Activated T-helper 1 cell treated with Interleukin-2 at 50 U/mL for 16 hours (primary cell): ENCODE measurements at regions not wholly inside any gene's neighbourhood (a gene's known extent, or its start where the extent isn't known, plus 50 kb on each side); places are given as distances from the start of the nearest gene placed in this dataset.

Source experiments
- DNase-seq: peaks from one replicate; pipeline ENCODE4 v3.0.0-alpha.2; 2020; ENCODE audit warnings: low read depth

DNA sequence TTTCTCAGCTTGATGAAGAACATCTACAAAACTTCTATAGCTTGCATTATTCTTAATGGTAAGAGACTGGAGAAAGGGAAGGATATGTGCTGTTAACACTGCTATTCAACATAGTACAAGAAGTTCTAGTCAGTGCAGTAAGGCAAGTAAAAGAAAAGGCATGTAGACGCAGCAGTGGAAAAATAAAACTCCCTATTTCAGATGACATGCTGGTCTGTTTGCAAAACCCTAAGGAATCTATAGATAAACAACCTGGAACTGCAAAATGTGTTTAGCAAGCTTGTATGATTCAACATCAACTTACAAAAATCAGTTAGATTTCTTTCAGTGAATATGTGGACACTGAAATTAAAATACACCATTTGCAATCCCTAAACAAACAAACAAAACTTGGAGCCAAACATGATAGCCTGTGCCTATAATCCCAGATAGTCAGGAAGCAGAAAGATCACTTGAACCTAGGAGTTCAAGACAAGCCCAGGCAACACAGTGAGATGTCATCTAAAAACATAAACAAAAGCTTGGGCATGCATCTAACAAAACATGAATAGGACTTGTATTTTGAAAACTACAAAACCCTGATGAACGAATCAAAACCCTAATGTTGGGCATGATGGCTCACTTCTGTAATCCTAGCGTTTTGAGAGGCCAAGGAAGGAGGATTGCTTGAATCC is 293.6 kb upstream of the RGS6 start:
- no peak for DNase-seq

DNA sequence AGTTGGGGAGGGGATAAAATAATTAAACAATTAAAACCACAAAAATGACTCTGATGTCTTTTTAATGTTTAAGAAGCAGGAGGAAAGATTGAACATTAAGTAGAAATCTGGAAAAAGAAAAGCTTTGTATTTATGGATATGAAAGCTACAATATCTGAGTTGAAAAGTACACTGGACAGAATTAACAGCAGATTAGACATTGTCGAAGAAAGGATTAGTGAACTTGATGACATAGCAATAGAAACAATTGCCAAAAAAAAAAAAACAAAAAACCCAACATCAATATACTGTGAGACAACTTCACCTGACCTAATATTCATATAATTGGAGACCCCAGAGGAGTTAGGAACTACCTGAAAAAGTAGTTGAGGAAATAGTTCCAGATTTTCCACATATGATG is 289.5 kb upstream of the RGS6 start:
- DNase-seq: no peak

DNA sequence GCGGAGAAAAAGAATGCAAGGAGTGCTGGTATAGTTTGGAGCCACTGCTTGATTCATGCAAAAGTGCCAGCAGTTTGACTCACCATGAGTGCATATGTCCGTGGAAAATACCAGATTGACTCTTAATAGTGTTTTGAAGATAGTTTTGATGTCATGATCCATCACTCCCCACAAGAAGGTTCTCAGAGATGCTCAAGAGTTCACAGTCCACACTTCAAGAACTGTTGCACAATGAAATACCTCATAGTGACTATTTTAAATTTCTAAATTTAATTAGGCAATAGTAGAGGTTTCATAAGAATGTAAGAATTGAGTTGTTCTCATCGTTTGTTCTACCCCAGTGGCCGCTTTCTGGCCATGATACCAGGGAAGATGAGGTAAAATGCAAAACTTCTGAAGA is 286.6 kb upstream of the RGS6 start:
- DNase-seq: no peak

DNA sequence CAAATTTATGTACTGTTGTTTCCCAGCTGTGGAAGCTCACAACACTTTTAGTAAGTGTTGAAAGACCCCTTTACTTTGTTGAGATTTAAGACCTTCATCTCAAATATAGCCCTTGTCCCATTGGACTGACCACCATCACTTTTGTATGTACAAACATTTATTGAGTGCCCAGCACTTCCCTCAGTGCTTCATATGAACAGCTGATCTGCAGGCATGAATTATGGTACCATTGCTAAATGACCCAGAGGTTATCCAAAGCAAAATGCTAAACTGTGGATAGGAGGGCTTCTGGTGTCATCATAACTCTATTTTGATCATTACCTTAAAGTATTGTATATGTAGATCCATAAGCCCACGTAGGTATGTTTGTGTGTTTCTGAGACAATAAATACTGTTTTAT is 285.7 kb upstream of the RGS6 start:
- no peak for DNase-seq

DNA sequence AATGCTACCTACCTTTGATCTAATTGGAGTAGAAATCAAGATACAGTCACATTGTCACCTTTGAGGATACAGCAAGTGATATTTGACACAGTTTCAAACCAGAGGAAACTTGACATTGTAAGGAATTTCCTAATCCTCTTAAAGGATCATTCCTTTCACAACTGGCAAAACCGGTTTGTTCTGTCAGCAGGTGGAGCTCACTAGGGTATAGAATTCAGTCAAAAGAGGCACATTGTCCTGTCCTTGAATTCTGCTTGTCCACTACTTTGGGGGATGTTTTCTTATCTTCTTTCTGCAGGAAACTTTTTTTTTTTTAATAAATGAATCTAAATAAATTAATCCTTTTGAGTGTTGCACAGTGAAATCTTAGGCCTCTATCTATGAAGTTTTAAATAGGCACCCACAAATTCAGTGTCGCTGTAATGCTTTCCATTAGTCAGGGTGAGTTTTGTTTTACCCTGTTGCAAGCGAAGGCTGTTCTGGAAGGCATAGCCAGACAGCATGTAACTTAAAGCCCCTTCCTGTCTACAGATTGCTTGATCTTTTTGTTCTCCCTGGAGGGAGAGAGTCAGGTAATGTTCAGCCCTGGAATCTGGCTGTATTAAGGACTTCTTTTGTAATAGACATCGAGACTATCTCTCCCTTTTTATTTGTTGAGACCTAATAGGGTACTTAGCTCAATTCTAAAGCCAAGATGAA is 285.0 kb upstream of the RGS6 start:
- no peak for DNase-seq

DNA sequence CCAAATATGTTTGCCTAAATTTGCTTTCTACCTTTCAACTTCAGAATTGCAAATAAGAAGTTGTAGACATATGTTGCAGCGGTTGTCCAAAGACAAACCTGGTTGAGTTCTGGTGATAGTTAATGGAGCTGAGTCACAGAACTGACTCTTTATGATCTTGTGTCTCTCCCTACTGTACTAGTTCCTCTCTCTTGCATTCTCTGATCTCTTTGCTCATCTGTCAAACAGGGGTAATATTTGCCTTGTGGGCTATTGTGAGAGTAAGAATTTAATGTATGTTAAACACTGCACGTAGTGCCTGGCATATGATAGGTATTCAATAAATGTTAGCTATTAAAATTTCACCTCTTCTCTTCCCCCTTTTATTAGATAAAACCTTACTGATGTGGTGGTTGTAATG is 283.5 kb upstream of the RGS6 start:
- DNase-seq: no peak

DNA sequence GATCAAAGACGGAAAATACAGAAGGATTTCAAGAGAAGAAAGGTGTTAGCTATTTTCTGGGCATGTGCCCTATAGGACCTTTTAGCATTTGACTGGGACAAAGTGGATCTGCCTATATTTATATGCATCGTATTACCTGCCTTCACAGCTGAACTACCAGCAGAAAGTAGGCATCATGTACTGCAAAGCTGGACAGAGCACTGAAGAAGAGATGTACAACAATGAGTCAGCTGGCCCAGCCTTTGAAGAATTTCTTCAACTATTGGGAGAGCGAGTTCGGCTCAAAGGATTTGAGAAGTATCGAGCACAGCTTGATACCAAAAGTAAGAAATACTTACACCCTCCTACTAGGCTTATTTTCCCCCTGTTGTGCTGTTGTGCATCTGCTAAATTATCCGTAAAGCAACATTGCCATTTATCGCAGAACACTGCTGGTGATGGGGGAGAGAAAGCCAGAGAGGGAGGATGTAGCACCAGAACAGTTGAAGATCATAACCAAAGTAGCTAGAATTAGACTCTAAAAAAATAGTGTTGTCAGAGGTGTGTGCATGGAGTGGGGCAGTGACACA is 282.0 kb upstream of the RGS6 start:
- DNase-seq: no peak

DNA sequence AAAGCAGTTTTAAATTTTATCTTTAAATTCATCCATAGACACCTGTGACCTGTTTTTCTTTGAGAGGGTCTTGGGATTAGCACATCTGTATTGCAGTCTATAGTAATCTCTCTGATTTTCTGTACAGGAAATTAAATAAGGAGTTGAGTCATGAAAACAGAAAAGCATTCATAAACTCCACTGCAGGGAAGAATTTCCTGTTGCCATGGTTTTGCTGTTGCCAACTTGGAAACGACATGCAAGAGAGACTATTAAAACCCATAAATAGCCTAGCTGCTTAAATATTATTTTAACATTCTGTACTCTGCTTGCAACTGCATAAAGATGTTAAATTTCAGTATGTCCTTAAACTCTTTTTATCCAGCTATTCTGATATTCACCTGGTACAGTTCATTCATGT is 281.0 kb upstream of the RGS6 start:
- DNase-seq: no peak

DNA sequence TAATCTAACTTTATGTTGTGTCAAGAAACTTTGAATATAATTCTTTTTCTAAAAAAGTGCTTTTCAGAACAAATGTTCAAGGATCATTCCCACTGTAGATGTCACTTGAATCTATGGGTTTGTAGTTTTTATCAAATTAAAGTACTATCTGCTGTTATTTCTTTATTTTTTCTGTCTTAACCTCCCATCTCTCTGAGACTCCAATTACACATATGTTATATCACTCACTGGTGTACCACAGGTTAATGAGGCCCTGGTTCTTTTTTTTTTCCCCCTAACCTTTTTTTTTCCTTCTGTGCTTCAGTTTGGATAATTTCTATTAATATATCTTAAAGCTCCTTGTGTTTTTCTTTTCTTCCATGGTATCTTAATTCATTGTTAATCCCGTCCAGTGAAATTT is 279.9 kb upstream of the RGS6 start:
- no peak for DNase-seq

DNA sequence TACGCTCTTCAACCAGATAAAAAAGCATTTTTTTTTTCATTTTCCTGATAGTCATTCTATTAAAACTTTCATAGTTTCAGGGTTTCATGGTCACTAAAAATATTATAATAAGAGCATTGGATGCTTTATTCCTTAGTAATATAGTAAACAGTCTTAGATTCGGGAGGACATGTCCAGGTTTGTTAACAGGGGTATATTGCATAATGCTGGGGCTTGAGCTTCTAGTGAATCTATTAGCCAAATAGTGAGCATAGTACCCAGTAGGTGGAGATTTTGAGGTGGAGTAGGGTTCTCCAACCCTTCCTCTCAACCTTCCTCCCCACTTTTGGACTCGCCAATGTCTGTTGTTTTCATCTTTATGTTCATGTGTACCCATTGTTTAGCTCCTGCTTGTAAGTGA is 277.4 kb upstream of the RGS6 start:
- no peak for DNase-seq

DNA sequence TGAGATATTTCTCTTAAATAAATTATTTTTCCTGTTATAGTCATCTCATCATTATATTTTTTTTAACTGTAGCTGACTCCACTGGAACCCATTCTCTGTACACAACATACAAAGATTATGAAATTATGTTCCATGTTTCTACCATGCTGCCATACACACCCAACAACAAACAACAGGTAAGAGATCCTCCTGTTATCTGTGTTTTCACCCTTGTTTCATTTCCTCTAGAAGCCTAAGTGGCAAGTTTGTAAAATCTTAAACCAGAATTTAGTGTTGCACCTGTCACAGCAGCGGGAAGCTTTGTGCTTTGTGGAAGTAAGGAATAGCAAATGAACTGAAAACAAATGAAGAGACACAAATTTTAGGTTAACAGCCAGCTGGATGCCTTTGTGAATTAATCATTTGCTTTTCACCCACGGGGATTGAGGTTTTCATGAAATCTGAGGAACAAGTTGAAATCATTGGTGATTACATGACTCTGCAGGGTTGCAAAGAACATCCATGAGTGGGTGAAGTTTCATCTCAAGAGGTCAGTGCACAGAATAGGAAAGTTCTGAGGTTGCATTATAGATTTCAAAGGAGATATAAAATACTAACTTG is 273.9 kb upstream of the RGS6 start:
- DNase-seq: no peak

DNA sequence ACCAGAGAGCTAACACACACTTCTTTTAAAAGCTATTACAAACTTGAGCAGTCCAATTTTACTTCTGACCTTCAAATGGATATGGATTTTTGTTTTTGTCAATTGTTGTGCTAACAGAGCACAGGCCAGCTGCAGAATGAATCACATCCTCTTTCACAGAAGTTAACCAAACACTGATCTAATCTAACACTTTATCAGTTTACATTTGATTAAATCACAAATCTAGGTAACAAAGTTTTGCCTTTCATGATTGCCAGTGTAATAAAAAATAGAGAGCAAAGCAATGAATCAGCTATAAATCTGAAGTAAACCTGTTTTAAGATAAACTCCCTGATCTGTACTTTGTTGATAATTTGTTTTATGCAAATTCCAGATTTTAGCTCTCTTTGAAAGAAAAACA is 273.1 kb upstream of the RGS6 start:
- DNase-seq: no peak

DNA sequence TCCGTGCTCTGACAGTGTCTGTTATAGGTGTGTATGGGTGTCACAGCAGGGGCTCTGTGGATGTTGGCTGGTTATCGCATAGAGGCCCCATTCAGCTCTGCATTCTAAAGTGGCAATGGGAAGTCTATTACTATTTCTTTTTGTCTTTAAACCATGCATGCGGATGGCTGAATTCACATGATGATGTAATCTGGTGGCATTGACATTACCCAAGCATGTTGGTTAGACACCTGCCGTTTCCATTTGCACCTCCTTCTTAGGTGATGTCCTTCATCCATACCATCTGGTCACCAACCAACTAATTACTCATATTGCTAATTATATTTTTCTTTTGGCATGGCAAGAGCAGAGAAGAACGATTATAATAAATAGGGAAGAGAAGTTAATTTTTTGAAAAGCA is 270.8 kb upstream of the RGS6 start:
- no peak for DNase-seq

DNA sequence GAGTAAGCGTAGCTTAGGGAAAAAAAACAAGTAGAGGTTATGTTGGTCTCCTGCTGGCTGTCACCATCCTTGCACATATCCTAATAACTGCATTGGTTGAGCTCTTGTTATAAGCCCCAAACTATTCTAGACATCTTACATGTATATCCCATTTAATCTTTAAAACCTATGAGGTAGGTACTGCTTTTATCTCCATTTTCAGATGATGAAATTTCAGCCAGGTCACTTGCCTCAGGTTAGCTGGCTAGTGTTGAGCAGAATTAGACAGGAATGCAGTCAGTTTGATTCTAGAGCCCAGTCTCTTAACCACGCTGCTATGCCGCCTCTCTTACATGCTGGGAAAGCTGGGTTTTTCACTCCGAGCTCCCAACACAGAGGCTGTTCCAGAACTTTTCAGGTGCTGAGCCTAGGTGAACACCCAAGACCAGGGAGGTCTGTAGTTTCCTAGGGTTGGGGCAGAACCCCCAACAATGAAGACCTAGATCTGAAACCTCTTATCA is 269.9 kb upstream of the RGS6 start:
- DNase-seq: no peak

DNA sequence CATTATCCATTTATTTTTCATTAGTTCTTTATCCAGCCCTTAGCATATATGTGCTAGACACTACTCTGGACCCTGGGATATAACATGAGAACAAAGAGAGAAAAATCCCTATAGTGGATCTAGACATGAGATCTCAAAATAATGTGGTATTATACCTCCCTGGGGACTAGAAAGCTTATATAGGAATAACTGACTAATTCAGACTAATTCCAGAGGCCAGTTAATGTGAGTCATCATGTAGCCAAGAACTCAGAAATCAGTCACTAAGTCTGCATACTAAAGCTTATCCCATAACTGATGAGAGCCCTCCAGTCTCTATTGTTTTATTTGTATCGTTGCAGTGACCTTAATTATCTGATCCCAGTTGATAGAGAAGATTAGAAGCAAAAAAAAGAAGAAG is 267.1 kb upstream of the RGS6 start:
- no peak for DNase-seq

DNA sequence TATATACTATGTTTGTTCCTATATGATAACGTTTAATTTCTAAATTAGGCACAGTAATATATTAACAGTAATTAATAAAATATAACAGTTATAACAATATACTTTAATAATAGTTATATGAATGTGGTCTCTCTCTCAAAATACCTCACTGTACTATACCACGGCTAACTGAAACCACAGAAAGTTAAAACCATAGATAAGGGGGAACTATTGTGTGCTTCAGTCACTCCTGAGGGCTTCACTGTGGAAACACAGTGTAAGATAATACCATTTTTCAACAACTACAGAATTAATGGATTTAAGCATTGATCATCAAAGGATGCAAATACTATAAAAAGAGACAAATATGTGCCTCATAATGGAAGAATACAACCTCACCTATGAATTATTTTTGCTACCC is 266.4 kb upstream of the RGS6 start:
- no peak for DNase-seq

DNA sequence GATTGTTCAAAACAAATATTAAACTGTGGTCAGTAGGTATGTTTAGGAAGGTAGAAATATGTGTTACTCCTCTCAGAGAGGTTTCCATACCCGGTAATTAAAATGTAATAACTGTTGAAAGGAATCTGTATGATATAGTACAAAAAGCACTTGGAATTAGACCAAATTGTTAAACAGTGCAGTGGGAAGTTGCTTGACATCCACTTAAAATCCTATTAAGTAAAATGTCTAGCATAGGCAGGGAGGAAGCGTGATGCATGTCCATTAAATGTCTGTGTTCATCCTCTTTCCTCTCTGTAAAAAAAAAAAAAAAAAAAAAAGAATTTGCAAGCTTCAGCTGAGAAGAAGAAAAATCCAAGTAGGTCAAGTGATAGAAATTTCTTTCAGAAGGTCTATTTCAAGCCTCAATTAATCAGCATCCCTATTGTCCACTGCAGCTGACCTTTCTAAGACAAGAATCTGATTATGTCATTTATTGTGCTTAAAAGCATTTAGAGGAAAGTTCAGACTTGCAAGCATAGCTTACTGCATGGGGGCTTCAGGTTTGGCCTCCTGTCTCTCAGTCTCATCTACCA is 265.6 kb upstream of the RGS6 start:
- DNase-seq: no peak

DNA sequence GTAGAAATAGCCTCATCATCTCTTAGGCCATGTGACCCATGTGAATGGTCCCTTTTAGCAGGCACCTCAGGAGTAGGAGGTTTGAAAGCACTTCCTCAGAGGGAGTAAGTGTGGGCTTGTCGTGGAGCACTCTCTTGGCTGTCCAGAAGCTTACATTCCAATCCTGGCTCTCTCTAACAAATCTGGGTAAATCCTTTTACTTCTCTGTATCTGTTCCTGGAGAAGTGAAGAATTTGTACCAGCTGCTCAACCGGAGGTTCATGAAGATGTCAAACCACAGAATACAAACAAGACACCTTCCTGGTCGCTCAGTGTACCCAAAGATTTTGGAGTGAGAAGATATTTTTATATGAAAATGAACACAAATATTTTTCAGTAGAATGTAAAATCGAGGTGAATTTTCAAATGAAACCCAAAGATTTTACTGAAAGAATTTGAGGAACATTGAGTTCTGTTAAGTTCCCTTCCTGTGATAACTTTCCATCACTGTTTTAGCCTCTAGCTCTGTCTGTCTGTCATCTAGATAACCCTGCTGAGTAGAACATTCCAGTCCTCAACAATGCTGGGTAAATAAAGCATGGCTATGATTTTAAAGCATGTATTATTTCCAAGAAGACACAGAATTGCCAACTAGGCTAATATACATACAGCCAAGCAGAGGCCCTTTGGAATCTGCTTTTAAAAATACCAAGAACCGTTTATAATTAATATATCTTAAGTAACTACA is 263.9 kb upstream of the RGS6 start:
- no peak for DNase-seq

DNA sequence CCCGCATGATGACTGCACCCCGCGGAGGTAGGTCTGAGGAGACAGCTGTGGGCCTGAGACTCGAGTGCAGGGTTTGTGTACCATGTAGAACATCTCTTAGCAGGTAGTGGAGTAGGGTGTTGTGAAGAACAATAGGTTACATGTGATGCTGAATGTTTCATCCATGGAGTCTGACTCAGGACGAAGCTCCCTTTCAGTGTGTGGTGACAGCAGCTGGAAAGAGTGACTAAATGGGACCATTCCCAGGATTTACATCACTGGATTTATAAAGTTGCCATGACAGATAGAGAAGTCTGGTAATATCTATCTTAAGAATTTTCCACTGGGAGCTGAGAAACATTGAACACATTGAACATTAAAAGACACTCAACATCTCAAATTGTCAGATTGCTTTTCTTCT is 259.6 kb upstream of the RGS6 start:
- DNase-seq: no peak

DNA sequence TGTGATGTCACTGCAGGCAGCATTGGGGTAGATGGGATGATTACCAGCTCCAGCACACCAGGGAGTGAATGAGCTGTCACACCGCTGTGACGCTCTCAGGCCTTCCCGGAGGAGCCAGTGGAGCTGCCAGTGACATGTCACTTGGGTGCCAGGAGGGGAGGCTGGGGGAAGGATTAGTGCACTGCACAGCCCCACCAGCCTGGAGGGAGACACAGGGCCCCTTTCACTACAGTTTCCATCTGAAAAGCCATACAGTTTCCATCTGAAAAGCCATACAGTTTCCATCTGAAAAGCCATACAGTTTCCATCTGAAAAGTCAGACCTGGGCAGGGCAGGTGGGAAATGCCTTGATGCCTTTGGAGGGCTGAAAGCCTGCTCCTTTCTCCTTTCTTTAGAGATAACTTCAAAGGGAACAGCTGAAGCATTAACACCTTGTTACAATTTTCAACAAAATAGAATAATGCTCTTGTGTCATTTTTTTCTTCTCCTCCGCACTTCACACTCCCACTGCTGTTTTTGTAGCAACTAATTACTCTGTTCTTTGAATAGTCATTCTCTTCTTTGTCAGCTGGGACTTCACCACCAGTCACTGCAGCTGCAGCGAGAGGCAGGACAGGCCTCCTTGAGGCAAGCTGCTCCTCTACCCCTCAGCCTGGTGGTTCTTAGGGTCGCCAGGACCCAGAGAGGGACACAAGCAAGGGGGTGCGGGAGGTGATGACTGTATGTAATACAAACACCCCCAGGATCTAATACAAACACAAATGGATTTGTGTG is 256.9 kb upstream of the RGS6 start:
- no peak for DNase-seq

DNA sequence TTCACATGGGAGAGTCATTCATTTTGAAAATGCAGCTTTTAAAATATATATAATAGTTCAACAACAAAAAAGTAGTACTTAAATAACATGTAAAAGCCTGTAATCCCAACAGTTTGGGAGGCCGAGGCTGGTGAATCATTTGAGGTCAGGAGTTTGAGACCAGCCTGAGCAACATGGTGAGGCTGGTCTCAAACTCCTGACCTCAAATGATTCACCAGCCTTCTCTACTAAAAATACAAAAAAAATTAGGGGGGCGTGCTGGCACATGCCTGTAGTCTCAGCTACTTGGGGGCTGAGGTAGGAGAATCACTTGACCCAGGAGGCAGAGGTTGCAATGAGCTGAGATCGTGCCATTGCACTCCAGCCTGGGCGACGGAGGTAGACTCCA is 256.3 kb upstream of the RGS6 start:
- DNase-seq: no peak
